GM12878 (cell line): ENCODE measurements at regions not wholly inside any gene's neighbourhood (a gene's known extent, or its start where the extent isn't known, plus 50 kb on each side); places are given as distances from the start of the nearest gene placed in this dataset.

Experiments
- CTCF ChIP-seq, 3 experiments: IDR thresholded peaks in 2 of 3; conservative IDR thresholded peaks in 1 of 3; 2 replicates each; pipeline ENCODE4 v1.5.1; 2011; ENCODE audit warnings: low read depth in 3 of 3, low read length in 3 of 3, mild to moderate bottlenecking in 3 of 3, control low read depth in 2 of 3, moderate library complexity in 2 of 3, inconsistent platforms in 1 of 3, mixed read lengths in 1 of 3; ENCODE audit not compliant: control insufficient read depth in 2 of 3, insufficient read depth in 1 of 3; ENCODE audit errors: extremely low read depth in 1 of 3
- CUX1 ChIP-seq: IDR thresholded peaks from 2 replicates; pipeline ENCODE4 v1.6.1; 2012; ENCODE audit warnings: improper control_type of control experiment, low read depth, low read length; ENCODE audit not compliant: insufficient replicate concordance
- HCFC1 ChIP-seq: fragments of 150-350 bp; IDR thresholded peaks from 2 replicates; pipeline ENCODE4 v1.6.1; 2014; ENCODE audit warnings: low read length
- PAX8 ChIP-seq: fragments of 450-650 bp; IDR thresholded peaks from 2 replicates; pipeline ENCODE4 v1.6.1; 2017; ENCODE audit warnings: mild to moderate bottlenecking, moderate library complexity
- POLR2A ChIP-seq: IDR thresholded peaks from 2 replicates; pipeline ENCODE4 v1.6.1; 2011; ENCODE audit warnings: low read depth, mild to moderate bottlenecking, low read length
- SP1 ChIP-seq: IDR thresholded peaks from one replicate; pipeline ENCODE4 v1.6.1; 2011; ENCODE audit warnings: low read depth, low read length
- TF ChIP-seq, protein P1 (sequence below): fragments of 450-650 bp; formaldehyde crosslinking; IDR thresholded peaks from 2 replicates; pipeline ENCODE4 v1.4.0; 2020; ENCODE audit warnings: mild to moderate bottlenecking, moderate library complexity
- TF ChIP-seq, protein P2 (sequence below): IDR thresholded peaks from 2 replicates; pipeline ENCODE4 v1.6.1; 2012; ENCODE audit warnings: low read length, inconsistent platforms

GRCh38 chr2:216292886-216293301, 79.4 kb downstream of the MARCHF4 start:
- TF ChIP-seq SP1, result no peak
- TF ChIP-seq PAX8, result no peak
- TF ChIP-seq CTCF (IDR thresholded peaks at IDR 0.05 in 2 of 3, conservative IDR thresholded peaks at IDR 0.05 in 1 of 3; ENCODE audit: control insufficient read depth in 2 of 3, extremely low read depth in 1 of 3, insufficient read depth in 1 of 3, low read depth in 3 of 3, low read length in 3 of 3), result no peak
- TF ChIP-seq CUX1, result no peak
- TF ChIP-seq, protein P1, sequence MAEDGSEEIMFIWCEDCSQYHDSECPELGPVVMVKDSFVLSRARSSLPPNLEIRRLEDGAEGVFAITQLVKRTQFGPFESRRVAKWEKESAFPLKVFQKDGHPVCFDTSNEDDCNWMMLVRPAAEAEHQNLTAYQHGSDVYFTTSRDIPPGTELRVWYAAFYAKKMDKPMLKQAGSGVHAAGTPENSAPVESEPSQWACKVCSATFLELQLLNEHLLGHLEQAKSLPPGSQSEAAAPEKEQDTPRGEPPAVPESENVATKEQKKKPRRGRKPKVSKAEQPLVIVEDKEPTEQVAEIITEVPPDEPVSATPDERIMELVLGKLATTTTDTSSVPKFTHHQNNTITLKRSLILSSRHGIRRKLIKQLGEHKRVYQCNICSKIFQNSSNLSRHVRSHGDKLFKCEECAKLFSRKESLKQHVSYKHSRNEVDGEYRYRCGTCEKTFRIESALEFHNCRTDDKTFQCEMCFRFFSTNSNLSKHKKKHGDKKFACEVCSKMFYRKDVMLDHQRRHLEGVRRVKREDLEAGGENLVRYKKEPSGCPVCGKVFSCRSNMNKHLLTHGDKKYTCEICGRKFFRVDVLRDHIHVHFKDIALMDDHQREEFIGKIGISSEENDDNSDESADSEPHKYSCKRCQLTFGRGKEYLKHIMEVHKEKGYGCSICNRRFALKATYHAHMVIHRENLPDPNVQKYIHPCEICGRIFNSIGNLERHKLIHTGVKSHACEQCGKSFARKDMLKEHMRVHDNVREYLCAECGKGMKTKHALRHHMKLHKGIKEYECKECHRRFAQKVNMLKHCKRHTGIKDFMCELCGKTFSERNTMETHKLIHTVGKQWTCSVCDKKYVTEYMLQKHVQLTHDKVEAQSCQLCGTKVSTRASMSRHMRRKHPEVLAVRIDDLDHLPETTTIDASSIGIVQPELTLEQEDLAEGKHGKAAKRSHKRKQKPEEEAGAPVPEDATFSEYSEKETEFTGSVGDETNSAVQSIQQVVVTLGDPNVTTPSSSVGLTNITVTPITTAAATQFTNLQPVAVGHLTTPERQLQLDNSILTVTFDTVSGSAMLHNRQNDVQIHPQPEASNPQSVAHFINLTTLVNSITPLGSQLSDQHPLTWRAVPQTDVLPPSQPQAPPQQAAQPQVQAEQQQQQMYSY (CRISPR knock-in tag), result no peak
- TF ChIP-seq HCFC1, result no peak
- TF ChIP-seq, protein P2, sequence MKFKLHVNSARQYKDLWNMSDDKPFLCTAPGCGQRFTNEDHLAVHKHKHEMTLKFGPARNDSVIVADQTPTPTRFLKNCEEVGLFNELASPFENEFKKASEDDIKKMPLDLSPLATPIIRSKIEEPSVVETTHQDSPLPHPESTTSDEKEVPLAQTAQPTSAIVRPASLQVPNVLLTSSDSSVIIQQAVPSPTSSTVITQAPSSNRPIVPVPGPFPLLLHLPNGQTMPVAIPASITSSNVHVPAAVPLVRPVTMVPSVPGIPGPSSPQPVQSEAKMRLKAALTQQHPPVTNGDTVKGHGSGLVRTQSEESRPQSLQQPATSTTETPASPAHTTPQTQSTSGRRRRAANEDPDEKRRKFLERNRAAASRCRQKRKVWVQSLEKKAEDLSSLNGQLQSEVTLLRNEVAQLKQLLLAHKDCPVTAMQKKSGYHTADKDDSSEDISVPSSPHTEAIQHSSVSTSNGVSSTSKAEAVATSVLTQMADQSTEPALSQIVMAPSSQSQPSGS, result no peak
- no peak for TF ChIP-seq POLR2A
